ENCODE measurements at regions not wholly inside any gene's neighbourhood (a gene's known extent, or its start where the extent isn't known, plus 50 kb on each side); places are given as distances from the start of the nearest gene placed in this dataset.

DNA sequence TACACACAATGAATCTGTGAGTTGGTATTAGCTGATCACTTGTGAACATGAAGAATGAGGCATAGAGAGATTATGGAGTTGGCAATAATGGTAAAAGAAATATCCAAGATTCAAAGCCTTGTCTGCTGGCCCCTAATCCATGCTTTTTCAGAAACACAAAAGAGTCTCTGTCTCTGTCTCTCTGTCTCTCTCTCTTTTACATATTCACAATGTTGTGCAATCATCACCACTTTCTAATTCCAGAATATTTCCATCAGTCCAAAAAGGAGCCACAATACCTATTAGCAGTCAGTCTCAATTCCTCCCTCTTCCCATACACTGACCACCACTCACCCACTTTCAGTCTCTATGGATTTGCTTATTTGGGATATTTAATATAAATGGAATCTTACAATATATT, 370.1 kb upstream of the CDH8 start:
- H4K91ac ChIP-seq (ENCODE audit: insufficient read length, low read depth, low read length) = no peak overlapping the region
- no peaks in the 10 kb centered on the region; the same call in 1 of the 2 replicates for H3K4me1 ChIP-seq (ENCODE audit: insufficient read depth, low read length)
- no peak overlapping the region for H2BK120ac ChIP-seq (ENCODE audit: low read depth, low read length, poor library complexity, severe bottlenecking)
- no peaks in the 10 kb centered on the region for H3K23me2 ChIP-seq (ENCODE audit: insufficient read length, low read depth, low read length, poor library complexity, severe bottlenecking)
- Mint-ChIP-seq H3K36me3 (ENCODE audit: insufficient read depth in 1 of 3, low read depth in 3 of 3) (no peaks in the 10 kb centered on the region; a peak in 1 of 7 replicates), H3K4me1 (peaks cover 22 to 30% of the 10 kb centered on the region in 2 experiments), H3K27me3 (ENCODE audit: low read depth) (peaks cover 25% of the 10 kb centered on the region), H3K4me3 (no peak overlapping the region), H3K27ac (no peak overlapping the region), H3K9me3 (no peaks in the 10 kb centered on the region)
- H3K23ac ChIP-seq (ENCODE audit: insufficient read length, low read depth, low read length) = no peak overlapping the region
- no peak for DNase-seq
- no peak overlapping the region for H3T11ph ChIP-seq (ENCODE audit: low read length)
- H4K5ac ChIP-seq (ENCODE audit: insufficient read length, low read depth, low read length) = no peak overlapping the region
- no peak overlapping the region for H2AFZ ChIP-seq (ENCODE audit: low read length)
- no peak overlapping the region for H2AK5ac ChIP-seq (ENCODE audit: insufficient read length, low read length)
- H2BK20ac ChIP-seq (ENCODE audit: low read depth, low read length, poor library complexity, severe bottlenecking) = no peak overlapping the region
- H2BK5ac ChIP-seq (ENCODE audit: insufficient read length, low read length) = no peak overlapping the region
- H3K79me2 ChIP-seq (ENCODE audit: insufficient read depth, low read length) = no peaks in the 10 kb centered on the region
- no peaks in the 10 kb centered on the region for H4K20me1 ChIP-seq (ENCODE audit: control insufficient read depth, insufficient read depth, insufficient read length)
- no peak overlapping the region for H3K14ac ChIP-seq (ENCODE audit: insufficient read depth, low read length)
- H3K27ac ChIP-seq (ENCODE audit: insufficient read length, low read depth, low read length) = no peak overlapping the region
- H4K8ac ChIP-seq (replicated peaks; ENCODE audit: insufficient read length, low read depth, low read length) = no peak overlapping the region
- TF ChIP-seq, protein P1, sequence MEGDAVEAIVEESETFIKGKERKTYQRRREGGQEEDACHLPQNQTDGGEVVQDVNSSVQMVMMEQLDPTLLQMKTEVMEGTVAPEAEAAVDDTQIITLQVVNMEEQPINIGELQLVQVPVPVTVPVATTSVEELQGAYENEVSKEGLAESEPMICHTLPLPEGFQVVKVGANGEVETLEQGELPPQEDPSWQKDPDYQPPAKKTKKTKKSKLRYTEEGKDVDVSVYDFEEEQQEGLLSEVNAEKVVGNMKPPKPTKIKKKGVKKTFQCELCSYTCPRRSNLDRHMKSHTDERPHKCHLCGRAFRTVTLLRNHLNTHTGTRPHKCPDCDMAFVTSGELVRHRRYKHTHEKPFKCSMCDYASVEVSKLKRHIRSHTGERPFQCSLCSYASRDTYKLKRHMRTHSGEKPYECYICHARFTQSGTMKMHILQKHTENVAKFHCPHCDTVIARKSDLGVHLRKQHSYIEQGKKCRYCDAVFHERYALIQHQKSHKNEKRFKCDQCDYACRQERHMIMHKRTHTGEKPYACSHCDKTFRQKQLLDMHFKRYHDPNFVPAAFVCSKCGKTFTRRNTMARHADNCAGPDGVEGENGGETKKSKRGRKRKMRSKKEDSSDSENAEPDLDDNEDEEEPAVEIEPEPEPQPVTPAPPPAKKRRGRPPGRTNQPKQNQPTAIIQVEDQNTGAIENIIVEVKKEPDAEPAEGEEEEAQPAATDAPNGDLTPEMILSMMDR (conservative IDR thresholded peaks at IDR 0.05) = no peak
- H3K79me1 ChIP-seq (ENCODE audit: insufficient read depth, low read depth, low read length, poor library complexity, severe bottlenecking) = no peaks in the 10 kb centered on the region
- H3K4ac ChIP-seq (ENCODE audit: low read depth, low read length) = no peak overlapping the region
- peaks cover 3% of the 10 kb centered on the region; the same call in 1 of the 2 replicates for H3K27me3 ChIP-seq (ENCODE audit: insufficient read depth, low read length)
- no peaks in the 10 kb centered on the region for H3K9me3 ChIP-seq (ENCODE audit: control insufficient read depth, low read depth, low read length)
- H2BK15ac ChIP-seq (ENCODE audit: low read depth, low read length) = no peak overlapping the region
- H3K18ac ChIP-seq (ENCODE audit: insufficient read length, low read depth, low read length) = no peak overlapping the region
- H3K9ac ChIP-seq (ENCODE audit: extremely low read depth, insufficient read length, low read length) = no peak overlapping the region
- H3K56ac ChIP-seq (ENCODE audit: insufficient read length, low read depth, low read length) = no peak overlapping the region
- H3K4me2 ChIP-seq (ENCODE audit: insufficient read depth, insufficient read length, low read length) = no peak overlapping the region
- no peak overlapping the region for H2BK12ac ChIP-seq (ENCODE audit: insufficient read length, low read depth, low read length)

Measured in H9 (cell line).